Transverse colon (tissue), 4 donors: ENCODE measurements at regions not wholly inside any gene's neighbourhood (a gene's known extent, or its start where the extent isn't known, plus 50 kb on each side); places are given as distances from the start of the nearest gene placed in this dataset.

ENCODE experiments used
- CTCF ChIP-seq, 5 experiments: fragments of 200-600 bp in 3 of 5; fragments of 450-650 bp in 2 of 5; sonication (generic) in 3 of 5; IDR thresholded peaks; 1 replicate in 2 of 5; 2 replicates in 3 of 5; pipeline ENCODE4 v1.5.1; 2016 to 2017; ENCODE audit warnings: antibody characterized with exemption in 5 of 5, inconsistent platforms in 3 of 5, mild to moderate bottlenecking in 2 of 5, moderate library complexity in 1 of 5
- EP300 ChIP-seq: sonication (generic); formaldehyde crosslinking; IDR thresholded peaks from one replicate; pipeline ENCODE4 v1.6.1; 2017; ENCODE audit warnings: antibody characterized with exemption, low read depth
- POLR2A ChIP-seq: fragments of 450-650 bp; IDR thresholded peaks from one replicate; pipeline ENCODE4 v1.6.1; 2016; ENCODE audit warnings: antibody characterized with exemption, mild to moderate bottlenecking, moderate library complexity
- POLR2AphosphoS5 ChIP-seq, 3 donors: sonication (generic); formaldehyde crosslinking; IDR thresholded peaks; one replicate each; pipeline ENCODE4 v1.6.1; 2016; ENCODE audit warnings: antibody characterized with exemption in 3 of 3

- TF ChIP-seq POLR2A: no peak
- TF ChIP-seq CTCF (IDR thresholded peaks at IDR 0.05): no peak
- TF ChIP-seq EP300: no peak
- no peak for TF ChIP-seq POLR2AphosphoS5 (IDR thresholded peaks at IDR 0.05)
Measured at GRCh38 chr16:86986136-86986535, 331.1 kb downstream of the C16orf95 start.
